ENCODE measurements at regions not wholly inside any gene's neighbourhood (a gene's known extent, or its start where the extent isn't known, plus 50 kb on each side); places are given as distances from the start of the nearest gene placed in this dataset.

- no peak for DNase-seq (ENCODE audit: low read depth, low spot score)
These were observed 221.9 kb upstream of the SLC10A2 start for GRCh38 chr13:103288114-103288513.

GRCh38 chr13:103287659-103288058 is 221.4 kb upstream of the SLC10A2 start:
- DNase-seq (ENCODE audit: low read depth, low spot score): no peak

- no peak for DNase-seq (ENCODE audit: low read depth, low spot score)
These were observed 218.2 kb upstream of the SLC10A2 start for GRCh38 chr13:103284466-103284865.

GRCh38 chr13:103283451-103283820 is 217.2 kb upstream of the SLC10A2 start:
- DNase-seq (ENCODE audit: low read depth, low spot score): no peak

- peak; percentile 16 for DNase-seq (ENCODE audit: low read depth, low spot score)
These were observed 216.6 kb upstream of the SLC10A2 start for GRCh38 chr13:103282571-103283450.

- DNase-seq (ENCODE audit: low read depth, low spot score): no peak
These were observed 211.9 kb upstream of the SLC10A2 start for GRCh38 chr13:103277959-103278694.

GRCh38 chr13:103276775-103277498 is 210.7 kb upstream of the SLC10A2 start:
- no peak for DNase-seq (ENCODE audit: low read depth, low spot score)

GRCh38 chr13:103275722-103276121 is 209.5 kb upstream of the SLC10A2 start:
- DNase-seq (ENCODE audit: low read depth, low spot score): no peak

- no peak for DNase-seq (ENCODE audit: low read depth, low spot score)
These were observed 208.9 kb upstream of the SLC10A2 start for GRCh38 chr13:103275081-103275480.

GRCh38 chr13:103273825-103274224 is 207.6 kb upstream of the SLC10A2 start:
- DNase-seq (ENCODE audit: low read depth, low spot score): no peak

- no peak for DNase-seq (ENCODE audit: low read depth, low spot score)
These were observed 206.6 kb upstream of the SLC10A2 start for GRCh38 chr13:103272770-103273169.

GRCh38 chr13:103263448-103263847 is 197.2 kb upstream of the SLC10A2 start:
- DNase-seq (ENCODE audit: low read depth, low spot score): no peak

- DNase-seq (ENCODE audit: low read depth, low spot score): no peak
These were observed 189.5 kb upstream of the SLC10A2 start for GRCh38 chr13:103255587-103256301.

- DNase-seq (ENCODE audit: low read depth, low spot score): no peak
These were observed 183.9 kb upstream of the SLC10A2 start for GRCh38 chr13:103250071-103250470.

GRCh38 chr13:103246581-103247200 is 180.5 kb upstream of the SLC10A2 start:
- DNase-seq (ENCODE audit: low read depth, low spot score): no peak

- DNase-seq (ENCODE audit: low read depth, low spot score): no peak
These were observed 177.3 kb upstream of the SLC10A2 start for GRCh38 chr13:103243495-103243894.

- DNase-seq (ENCODE audit: low read depth, low spot score): no peak
These were observed 172.2 kb upstream of the SLC10A2 start for GRCh38 chr13:103238441-103238840.

GRCh38 chr13:103236213-103236612 is 170.0 kb upstream of the SLC10A2 start:
- no peak for DNase-seq (ENCODE audit: low read depth, low spot score)

- DNase-seq (ENCODE audit: low read depth, low spot score): no peak
These were observed 163.5 kb upstream of the SLC10A2 start for GRCh38 chr13:103229674-103230073.

GRCh38 chr13:103224804-103225203 is 158.6 kb upstream of the SLC10A2 start:
- DNase-seq (ENCODE audit: low read depth, low spot score): no peak

GRCh38 chr13:103222683-103223082 is 156.5 kb upstream of the SLC10A2 start:
- no peak for DNase-seq (ENCODE audit: low read depth, low spot score)

All from brain pericyte (primary cell).